Esophagus squamous epithelium (tissue), 5 donors: ENCODE measurements at regions not wholly inside any gene's neighbourhood (a gene's known extent, or its start where the extent isn't known, plus 50 kb on each side); places are given as distances from the start of the nearest gene placed in this dataset.

Source experiments
- DNase-seq: peaks from one replicate; lab custom pipeline; 2025; lab: John Stamatoyannopoulos, UW
- H3K27ac ChIP-seq, 4 donors: fragments of 200-600 bp; sonication (generic); one replicate each; pipeline ENCODE4 v1.5.1; 2016 to 2019; ENCODE audit warnings: mild to moderate bottlenecking in 1 of 4
- H3K27me3 ChIP-seq, 4 donors: fragments of 200-600 bp; sonication (generic); 1 replicate in 3 of 4; 2 replicates in 1 of 4; pipeline versions ENCODE4 v1.5.1 to v1.6.0; 2017 to 2021; ENCODE audit warnings: antibody characterized with exemption in 1 of 4
- H3K36me3 ChIP-seq, 3 donors: fragments of 200-600 bp; sonication (generic); one replicate each; pipeline ENCODE4 v1.5.1; 2016 to 2019
- H3K4me1 ChIP-seq, 3 donors: fragments of 200-600 bp; sonication (generic); one replicate each; pipeline ENCODE4 v1.5.1; 2017 to 2019
- H3K4me3 ChIP-seq, 4 donors: fragments of 200-600 bp; sonication (generic); 1 replicate in 3 of 4; 2 replicates in 1 of 4; pipeline ENCODE4 v1.5.1; 2016 to 2019; ENCODE audit warnings: mild to moderate bottlenecking in 2 of 4, moderate library complexity in 1 of 4
- H3K9me3 ChIP-seq, 3 donors: fragments of 200-600 bp; sonication (generic); one replicate each; pipeline ENCODE4 v1.5.1; 2016 to 2019
- CTCF ChIP-seq, 6 experiments: fragments of 450-650 bp in 4 of 6; fragments of 200-600 bp in 2 of 6; sonication (generic) in 2 of 6; IDR thresholded peaks; one replicate each; pipeline ENCODE4 v1.5.1; 2016 to 2019; ENCODE audit warnings: antibody characterized with exemption in 6 of 6, mild to moderate bottlenecking in 4 of 6, moderate library complexity in 4 of 6
- POLR2A ChIP-seq, 4 donors: fragments of 450-650 bp; IDR thresholded peaks; one replicate each; pipeline ENCODE4 v1.6.1; 2017; ENCODE audit warnings: antibody characterized with exemption in 4 of 4, mild to moderate bottlenecking in 4 of 4, moderate library complexity in 3 of 4
- WGBS, 2 donors: methylation state at CpG; one replicate each; pipeline ENCODE4 v1.1.5; 2018; 5-methylcytosine and 5-hydroxymethylcytosine counted together
- intact Hi-C: fragments of 100-400 bp; cut with DNase I; formaldehyde crosslinking; loops from one replicate; pipeline ENCODE4 v1.15.0; 2022
- donor health status: DM: yes; HTN: yes; CAD: no.

- intact Hi-C loops, result no loop called here
- no peak overlapping the region for H3K4me3 ChIP-seq
- no peak overlapping the region for H3K27ac ChIP-seq
- H3K36me3 ChIP-seq, result no peaks in the 10 kb centered on the region
- no peak for DNase-seq
- no peaks in the 10 kb centered on the region for H3K4me1 ChIP-seq
- no peaks in the 10 kb centered on the region for H3K9me3 ChIP-seq
- H3K27me3 ChIP-seq, result no peaks in the 10 kb centered on the region
- no peak for TF ChIP-seq POLR2A (IDR thresholded peaks at IDR 0.05)
- TF ChIP-seq CTCF (IDR thresholded peaks at IDR 0.05), result no peak
These were observed 799.9 kb upstream of the TYRP1 start for GRCh38 chr9:11893331-11893730.

GRCh38 chr9:11894136-11894535, 799.0 kb upstream of the TYRP1 start:
- 81 to 94% methylated on average over 1 of the region's 1 CpG for WGBS, 2 donors
- Histone ChIP-seq H3K36me3 (no peaks in the 10 kb centered on the region), H3K27ac (no peak overlapping the region), H3K4me1 (no peaks in the 10 kb centered on the region), H3K27me3 (no peaks in the 10 kb centered on the region), H3K9me3 (no peaks in the 10 kb centered on the region), H3K4me3 (no peak overlapping the region)
- DNase-seq, result no peak
- intact Hi-C loops, result no loop called here
- TF ChIP-seq POLR2A (IDR thresholded peaks at IDR 0.05) (no peak), CTCF (IDR thresholded peaks at IDR 0.05) (no peak)

DNA sequence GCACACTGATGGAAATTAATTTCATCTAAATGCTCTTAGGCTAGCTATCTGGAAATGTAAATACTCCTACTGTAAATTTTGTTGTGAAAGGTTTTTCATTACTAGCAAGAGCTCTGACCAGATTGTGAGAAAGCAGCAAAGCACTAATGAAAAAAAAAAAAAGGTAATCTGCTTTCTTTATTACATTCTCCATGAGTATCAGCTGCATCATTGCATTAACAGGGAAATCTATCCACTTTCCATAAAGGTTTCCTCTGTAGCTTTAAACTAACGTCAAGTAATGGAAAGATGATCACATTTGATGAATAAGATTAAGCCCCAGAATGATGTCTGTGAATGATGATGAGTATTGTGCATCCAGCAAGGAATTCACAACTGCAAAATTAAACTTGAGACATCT, 790.6 kb upstream of the TYRP1 start:
- no peak overlapping the region for H3K27ac ChIP-seq
- no peak overlapping the region for H3K4me3 ChIP-seq
- TF ChIP-seq POLR2A (IDR thresholded peaks at IDR 0.05) (no peak), CTCF (IDR thresholded peaks at IDR 0.05) (no peak)
- no peaks in the 10 kb centered on the region for H3K27me3 ChIP-seq
- no peaks in the 10 kb centered on the region for H3K4me1 ChIP-seq
- peaks cover 0 to 5% (median 0%) of the 10 kb centered on the region in 3 donors for H3K9me3 ChIP-seq
- no peak for DNase-seq
- intact Hi-C loops, result no loop called here
- WGBS, 2 donors, result 22 to 26% methylated on average over 1 of the region's 1 CpG
- H3K36me3 ChIP-seq, result no peaks in the 10 kb centered on the region

- Histone ChIP-seq H3K27ac (no peak overlapping the region), H3K36me3 (no peaks in the 10 kb centered on the region), H3K27me3 (no peaks in the 10 kb centered on the region), H3K9me3 (no peaks in the 10 kb centered on the region), H3K4me1 (no peaks in the 10 kb centered on the region), H3K4me3 (no peak overlapping the region)
- 29 to 56% methylated on average over 2 of the region's 2 CpGs for WGBS, 2 donors
- TF ChIP-seq POLR2A (IDR thresholded peaks at IDR 0.05), result no peak
- no peak for TF ChIP-seq CTCF (IDR thresholded peaks at IDR 0.05)
- no peak for DNase-seq
- intact Hi-C loops, result no loop called here
These were observed 777.5 kb upstream of the TYRP1 start for GRCh38 chr9:11915699-11916098.

DNA sequence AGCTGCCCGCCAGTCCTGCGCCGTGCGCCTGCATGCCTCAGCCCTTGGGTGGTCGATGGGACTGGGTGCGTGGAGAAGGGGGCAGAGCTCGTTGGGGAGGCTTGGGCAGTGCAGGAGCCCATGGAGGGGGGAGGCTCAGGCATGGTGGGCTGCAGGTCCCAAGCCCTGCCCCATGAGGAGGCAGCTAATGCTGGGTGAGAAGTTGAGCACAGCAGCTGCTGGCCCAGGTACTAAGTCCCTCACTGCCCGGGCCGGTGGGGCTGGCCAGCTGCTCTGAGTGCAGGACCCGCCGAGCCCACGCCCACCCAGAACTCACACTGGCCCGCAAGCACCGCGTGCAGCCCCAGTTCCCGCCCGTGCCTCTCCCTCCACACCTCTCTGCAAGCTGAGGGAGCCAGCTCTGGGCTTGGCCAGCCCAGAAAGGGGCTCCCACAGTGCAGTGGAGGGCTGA, 764.3 kb upstream of the TYRP1 start:
- TF ChIP-seq CTCF (IDR thresholded peaks at IDR 0.05), result no peak
- TF ChIP-seq POLR2A (IDR thresholded peaks at IDR 0.05), result no peak
- WGBS, 2 donors, result 90% methylated on average over 6 of the region's 17 CpGs; no CpG with 5 or more reads in 1 of the 2 donors

More for the DNA sequence above, 764.3 kb upstream of the TYRP1 start:
- intact Hi-C loops, result no loop called here
- H3K27ac ChIP-seq, result no peak overlapping the region
- no peak for DNase-seq
- no peaks in the 10 kb centered on the region for H3K4me1 ChIP-seq
- H3K4me3 ChIP-seq, result no peak overlapping the region
- no peaks in the 10 kb centered on the region for H3K36me3 ChIP-seq
- H3K9me3 ChIP-seq, result peaks cover 0 to 8% (median 0%) of the 10 kb centered on the region in 3 donors
- H3K27me3 ChIP-seq, result no peaks in the 10 kb centered on the region
